Breast epithelium (tissue), 3 donors: ENCODE measurements at regions not wholly inside any gene's neighbourhood (a gene's known extent, or its start where the extent isn't known, plus 50 kb on each side); places are given as distances from the start of the nearest gene placed in this dataset.
"Not testable (repeated sequence)": the region's sequence is repeated elsewhere in the genome, so short reads cannot be mapped to it uniquely, and the experiment has no call there.

Experiments used
- POLR2A ChIP-seq: fragments of 450-650 bp; IDR thresholded peaks from one replicate; pipeline ENCODE4 v1.6.1; 2016; ENCODE audit warnings: antibody characterized with exemption, mild to moderate bottlenecking, moderate library complexity
- TF ChIP-seq, protein P1 (sequence below), 3 donors: fragments of 450-650 bp; IDR thresholded peaks; one replicate each; pipeline ENCODE4 v1.5.1; 2016 to 2017; ENCODE audit warnings: antibody characterized with exemption in 3 of 3, mild to moderate bottlenecking in 3 of 3, moderate library complexity in 3 of 3

GRCh38 chr9:28498168-28498567, 924.9 kb upstream of the C9orf72 start:
- not testable (repeated sequence) for TF ChIP-seq POLR2A
- TF ChIP-seq, protein P1, sequence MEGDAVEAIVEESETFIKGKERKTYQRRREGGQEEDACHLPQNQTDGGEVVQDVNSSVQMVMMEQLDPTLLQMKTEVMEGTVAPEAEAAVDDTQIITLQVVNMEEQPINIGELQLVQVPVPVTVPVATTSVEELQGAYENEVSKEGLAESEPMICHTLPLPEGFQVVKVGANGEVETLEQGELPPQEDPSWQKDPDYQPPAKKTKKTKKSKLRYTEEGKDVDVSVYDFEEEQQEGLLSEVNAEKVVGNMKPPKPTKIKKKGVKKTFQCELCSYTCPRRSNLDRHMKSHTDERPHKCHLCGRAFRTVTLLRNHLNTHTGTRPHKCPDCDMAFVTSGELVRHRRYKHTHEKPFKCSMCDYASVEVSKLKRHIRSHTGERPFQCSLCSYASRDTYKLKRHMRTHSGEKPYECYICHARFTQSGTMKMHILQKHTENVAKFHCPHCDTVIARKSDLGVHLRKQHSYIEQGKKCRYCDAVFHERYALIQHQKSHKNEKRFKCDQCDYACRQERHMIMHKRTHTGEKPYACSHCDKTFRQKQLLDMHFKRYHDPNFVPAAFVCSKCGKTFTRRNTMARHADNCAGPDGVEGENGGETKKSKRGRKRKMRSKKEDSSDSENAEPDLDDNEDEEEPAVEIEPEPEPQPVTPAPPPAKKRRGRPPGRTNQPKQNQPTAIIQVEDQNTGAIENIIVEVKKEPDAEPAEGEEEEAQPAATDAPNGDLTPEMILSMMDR (IDR thresholded peaks at IDR 0.05): not testable (repeated sequence)
